ENCODE measurements at regions not wholly inside any gene's neighbourhood (a gene's known extent, or its start where the extent isn't known, plus 50 kb on each side); places are given as distances from the start of the nearest gene placed in this dataset.

DNA sequence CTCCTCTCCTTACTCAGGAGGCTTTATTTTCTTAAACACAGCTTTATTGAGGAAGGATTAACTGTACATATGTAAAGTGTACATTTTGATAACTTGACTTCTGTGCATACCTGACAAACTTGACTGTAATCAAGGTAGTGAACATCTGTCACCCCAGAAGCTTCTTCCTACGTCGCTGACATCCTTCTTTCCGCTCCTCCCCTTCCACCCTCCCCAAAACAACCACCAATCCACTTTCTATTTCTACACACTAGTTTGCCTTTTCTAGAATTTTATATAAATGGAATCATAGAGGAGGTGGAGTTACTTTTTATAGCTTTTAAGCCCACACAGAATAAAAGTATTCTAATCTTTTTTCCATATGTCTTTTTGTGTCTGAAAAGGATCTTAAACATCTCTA is 225.2 kb upstream of the RBFOX1 start (continued):
- TF ChIP-seq, protein P1, sequence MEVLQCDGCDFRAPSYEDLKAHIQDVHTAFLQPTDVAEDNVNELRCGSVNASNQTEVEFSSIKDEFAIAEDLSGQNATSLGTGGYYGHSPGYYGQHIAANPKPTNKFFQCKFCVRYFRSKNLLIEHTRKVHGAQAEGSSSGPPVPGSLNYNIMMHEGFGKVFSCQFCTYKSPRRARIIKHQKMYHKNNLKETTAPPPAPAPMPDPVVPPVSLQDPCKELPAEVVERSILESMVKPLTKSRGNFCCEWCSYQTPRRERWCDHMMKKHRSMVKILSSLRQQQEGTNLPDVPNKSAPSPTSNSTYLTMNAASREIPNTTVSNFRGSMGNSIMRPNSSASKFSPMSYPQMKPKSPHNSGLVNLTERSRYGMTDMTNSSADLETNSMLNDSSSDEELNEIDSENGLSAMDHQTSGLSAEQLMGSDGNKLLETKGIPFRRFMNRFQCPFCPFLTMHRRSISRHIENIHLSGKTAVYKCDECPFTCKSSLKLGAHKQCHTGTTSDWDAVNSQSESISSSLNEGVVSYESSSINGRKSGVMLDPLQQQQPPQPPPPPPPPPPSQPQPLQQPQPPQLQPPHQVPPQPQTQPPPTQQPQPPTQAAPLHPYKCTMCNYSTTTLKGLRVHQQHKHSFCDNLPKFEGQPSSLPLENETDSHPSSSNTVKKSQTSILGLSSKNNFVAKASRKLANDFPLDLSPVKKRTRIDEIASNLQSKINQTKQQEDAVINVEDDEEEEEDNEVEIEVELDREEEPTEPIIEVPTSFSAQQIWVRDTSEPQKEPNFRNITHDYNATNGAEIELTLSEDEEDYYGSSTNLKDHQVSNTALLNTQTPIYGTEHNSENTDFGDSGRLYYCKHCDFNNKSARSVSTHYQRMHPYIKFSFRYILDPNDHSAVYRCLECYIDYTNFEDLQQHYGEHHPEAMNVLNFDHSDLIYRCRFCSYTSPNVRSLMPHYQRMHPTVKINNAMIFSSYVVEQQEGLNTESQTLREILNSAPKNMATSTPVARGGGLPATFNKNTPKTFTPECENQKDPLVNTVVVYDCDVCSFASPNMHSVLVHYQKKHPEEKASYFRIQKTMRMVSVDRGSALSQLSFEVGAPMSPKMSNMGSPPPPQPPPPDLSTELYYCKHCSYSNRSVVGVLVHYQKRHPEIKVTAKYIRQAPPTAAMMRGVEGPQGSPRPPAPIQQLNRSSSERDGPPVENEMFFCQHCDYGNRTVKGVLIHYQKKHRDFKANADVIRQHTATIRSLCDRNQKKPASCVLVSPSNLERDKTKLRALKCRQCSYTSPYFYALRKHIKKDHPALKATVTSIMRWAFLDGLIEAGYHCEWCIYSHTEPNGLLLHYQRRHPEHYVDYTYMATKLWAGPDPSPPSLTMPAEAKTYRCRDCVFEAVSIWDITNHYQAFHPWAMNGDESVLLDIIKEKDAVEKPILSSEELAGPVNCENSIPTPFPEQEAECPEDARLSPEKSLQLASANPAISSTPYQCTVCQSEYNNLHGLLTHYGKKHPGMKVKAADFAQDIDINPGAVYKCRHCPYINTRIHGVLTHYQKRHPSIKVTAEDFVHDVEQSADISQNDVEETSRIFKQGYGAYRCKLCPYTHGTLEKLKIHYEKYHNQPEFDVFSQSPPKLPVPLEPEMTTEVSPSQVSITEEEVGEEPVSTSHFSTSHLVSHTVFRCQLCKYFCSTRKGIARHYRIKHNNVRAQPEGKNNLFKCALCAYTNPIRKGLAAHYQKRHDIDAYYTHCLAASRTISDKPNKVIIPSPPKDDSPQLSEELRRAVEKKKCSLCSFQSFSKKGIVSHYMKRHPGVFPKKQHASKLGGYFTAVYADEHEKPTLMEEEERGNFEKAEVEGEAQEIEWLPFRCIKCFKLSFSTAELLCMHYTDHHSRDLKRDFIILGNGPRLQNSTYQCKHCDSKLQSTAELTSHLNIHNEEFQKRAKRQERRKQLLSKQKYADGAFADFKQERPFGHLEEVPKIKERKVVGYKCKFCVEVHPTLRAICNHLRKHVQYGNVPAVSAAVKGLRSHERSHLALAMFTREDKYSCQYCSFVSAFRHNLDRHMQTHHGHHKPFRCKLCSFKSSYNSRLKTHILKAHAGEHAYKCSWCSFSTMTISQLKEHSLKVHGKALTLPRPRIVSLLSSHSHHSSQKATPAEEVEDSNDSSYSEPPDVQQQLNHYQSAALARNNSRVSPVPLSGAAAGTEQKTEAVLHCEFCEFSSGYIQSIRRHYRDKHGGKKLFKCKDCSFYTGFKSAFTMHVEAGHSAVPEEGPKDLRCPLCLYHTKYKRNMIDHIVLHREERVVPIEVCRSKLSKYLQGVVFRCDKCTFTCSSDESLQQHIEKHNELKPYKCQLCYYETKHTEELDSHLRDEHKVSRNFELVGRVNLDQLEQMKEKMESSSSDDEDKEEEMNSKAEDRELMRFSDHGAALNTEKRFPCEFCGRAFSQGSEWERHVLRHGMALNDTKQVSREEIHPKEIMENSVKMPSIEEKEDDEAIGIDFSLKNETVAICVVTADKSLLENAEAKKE (CRISPR knock-in tag; IDR thresholded peaks at IDR 0.05) = no peak
- no peak for TF ChIP-seq ZNF331 (CRISPR knock-in tag; IDR thresholded peaks at IDR 0.05; ENCODE audit: low read depth)

DNA sequence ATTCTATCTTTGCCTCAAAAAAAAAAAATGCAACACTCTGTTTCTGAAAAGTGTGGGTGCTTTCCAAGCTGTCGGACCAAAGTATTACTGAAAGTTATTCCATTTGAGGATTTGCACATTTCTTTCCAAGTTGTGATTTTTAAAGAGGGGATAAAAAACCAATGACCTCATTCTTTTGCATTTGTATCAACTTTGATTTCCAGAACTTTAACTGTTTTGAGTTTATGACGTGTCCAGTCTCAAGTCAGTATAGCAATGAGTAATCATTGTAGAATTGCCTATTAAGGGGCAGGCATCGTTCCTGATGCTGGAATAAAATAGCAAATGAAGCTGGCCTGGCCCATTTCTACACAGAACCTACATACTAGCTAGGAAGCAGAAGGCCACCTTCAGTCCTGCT is 229.6 kb upstream of the RBFOX1 start:
- Mint-ChIP-seq H3K36me3 (ENCODE audit: low read depth) (no peaks in the 10 kb centered on the region), H3K9me3 (peaks cover 76% of the 10 kb centered on the region), H3K27me3 (ENCODE audit: insufficient read depth, low read depth, poor library complexity) (no peaks in the 10 kb centered on the region), H3K4me1 (no peaks in the 10 kb centered on the region; the same call in 2 of the 3 replicates), H3K27ac (no peak overlapping the region), H3K4me3 (no peak overlapping the region)
- Histone ChIP-seq H3K36me3 (ENCODE audit: insufficient read depth) (peaks cover 5% of the 10 kb centered on the region; the same call in 1 of the 2 replicates), H3K4me1 (ENCODE audit: insufficient read depth) (no peaks in the 10 kb centered on the region), H3K27me3 (ENCODE audit: insufficient read depth) (no peaks in the 10 kb centered on the region), H3K27ac (ENCODE audit: low read depth) (no peak overlapping the region), H3K9me2 (ENCODE audit: insufficient read depth) (no peaks in the 10 kb centered on the region), H3K79me2 (replicated peaks; ENCODE audit: insufficient read depth) (no peaks in the 10 kb centered on the region), H3F3A (replicated peaks; ENCODE audit: low read depth) (no peaks in the 10 kb centered on the region), H2AFZ (no peak overlapping the region), H4K20me1 (replicated peaks; ENCODE audit: insufficient read depth) (no peaks in the 10 kb centered on the region), H3K4me3 (no peak overlapping the region), H3K4me2 (no peak overlapping the region)
- no peak for DNase-seq (ENCODE audit: low spot score)
- no peak for ATAC-seq
- TF ChIP-seq, protein P1 (CRISPR knock-in tag; IDR thresholded peaks at IDR 0.05) = no peak
- TF ChIP-seq, protein P2, sequence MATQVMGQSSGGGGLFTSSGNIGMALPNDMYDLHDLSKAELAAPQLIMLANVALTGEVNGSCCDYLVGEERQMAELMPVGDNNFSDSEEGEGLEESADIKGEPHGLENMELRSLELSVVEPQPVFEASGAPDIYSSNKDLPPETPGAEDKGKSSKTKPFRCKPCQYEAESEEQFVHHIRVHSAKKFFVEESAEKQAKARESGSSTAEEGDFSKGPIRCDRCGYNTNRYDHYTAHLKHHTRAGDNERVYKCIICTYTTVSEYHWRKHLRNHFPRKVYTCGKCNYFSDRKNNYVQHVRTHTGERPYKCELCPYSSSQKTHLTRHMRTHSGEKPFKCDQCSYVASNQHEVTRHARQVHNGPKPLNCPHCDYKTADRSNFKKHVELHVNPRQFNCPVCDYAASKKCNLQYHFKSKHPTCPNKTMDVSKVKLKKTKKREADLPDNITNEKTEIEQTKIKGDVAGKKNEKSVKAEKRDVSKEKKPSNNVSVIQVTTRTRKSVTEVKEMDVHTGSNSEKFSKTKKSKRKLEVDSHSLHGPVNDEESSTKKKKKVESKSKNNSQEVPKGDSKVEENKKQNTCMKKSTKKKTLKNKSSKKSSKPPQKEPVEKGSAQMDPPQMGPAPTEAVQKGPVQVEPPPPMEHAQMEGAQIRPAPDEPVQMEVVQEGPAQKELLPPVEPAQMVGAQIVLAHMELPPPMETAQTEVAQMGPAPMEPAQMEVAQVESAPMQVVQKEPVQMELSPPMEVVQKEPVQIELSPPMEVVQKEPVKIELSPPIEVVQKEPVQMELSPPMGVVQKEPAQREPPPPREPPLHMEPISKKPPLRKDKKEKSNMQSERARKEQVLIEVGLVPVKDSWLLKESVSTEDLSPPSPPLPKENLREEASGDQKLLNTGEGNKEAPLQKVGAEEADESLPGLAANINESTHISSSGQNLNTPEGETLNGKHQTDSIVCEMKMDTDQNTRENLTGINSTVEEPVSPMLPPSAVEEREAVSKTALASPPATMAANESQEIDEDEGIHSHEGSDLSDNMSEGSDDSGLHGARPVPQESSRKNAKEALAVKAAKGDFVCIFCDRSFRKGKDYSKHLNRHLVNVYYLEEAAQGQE (IDR thresholded peaks at IDR 0.05; ENCODE audit: unreplicated experiment) = no peak
- TF ChIP-seq EZH2phosphoT487 (IDR thresholded peaks at IDR 0.05; ENCODE audit: unreplicated experiment) (no peak), POLR2AphosphoS5 (IDR thresholded peaks at IDR 0.05; ENCODE audit: low read depth) (no peak), STAT1 (IDR thresholded peaks at IDR 0.05; ENCODE audit: unreplicated experiment) (no peak), JUNB (IDR thresholded peaks at IDR 0.05; ENCODE audit: unreplicated experiment) (no peak)
